ENCODE measurements at regions not wholly inside any gene's neighbourhood (a gene's known extent, or its start where the extent isn't known, plus 50 kb on each side); places are given as distances from the start of the nearest gene placed in this dataset.

- H3K4me1 ChIP-seq (ENCODE audit: control insufficient read depth in 2 of 2, insufficient read depth in 2 of 2, low read length in 2 of 2), result no peaks in the 10 kb centered on the region
- DNase-seq, result no peak
- Mint-ChIP-seq H3K36me3 (no peaks in the 10 kb centered on the region), H3K4me1 (no peaks in the 10 kb centered on the region), H3K27me3 (no peaks in the 10 kb centered on the region), H3K4me3 (no peak overlapping the region), H3K9me3 (peaks cover 4 to 52% (median 15%) of the 10 kb centered on the region in 11 donors), H3K27ac (no peak overlapping the region)
- H3K9me3 ChIP-seq (ENCODE audit: control insufficient read depth in 2 of 3, low read length in 3 of 3), result no peaks in the 10 kb centered on the region
- no peaks in the 10 kb centered on the region for H3K36me3 ChIP-seq (ENCODE audit: control insufficient read depth in 2 of 3, insufficient read depth in 3 of 3, low read length in 3 of 3)
- no peak overlapping the region for H3K27ac ChIP-seq (ENCODE audit: low read depth, low read length)
- intact Hi-C loops (cut with micrococcal nuclease), result no loop called here
- no peaks in the 10 kb centered on the region for H3K27me3 ChIP-seq (ENCODE audit: control insufficient read depth in 2 of 2, insufficient read depth in 2 of 2, low read length in 2 of 2)
- ChIA-PET CTCF (no interaction called here), POLR2A (no interaction called here)
- ATAC-seq, result no peak
- H3K4me3 ChIP-seq (ENCODE audit: low read length), result no peak overlapping the region
Measured at GRCh38 chr3:34449305-34449704, 650.9 kb downstream of the PDCD6IP start.

GRCh38 chr3:34463414-34463813 is 665.0 kb downstream of the PDCD6IP start:
- Histone ChIP-seq H3K4me3 (ENCODE audit: low read length) (no peak overlapping the region), H3K9me3 (ENCODE audit: control insufficient read depth in 2 of 3, low read length in 3 of 3) (peaks cover 0 to 7% (median 0%) of the 10 kb centered on the region in 3 experiments), H3K36me3 (ENCODE audit: control insufficient read depth in 2 of 3, insufficient read depth in 3 of 3, low read length in 3 of 3) (no peaks in the 10 kb centered on the region), H3K4me1 (ENCODE audit: control insufficient read depth in 2 of 2, insufficient read depth in 2 of 2, low read length in 2 of 2) (no peaks in the 10 kb centered on the region), H3K27ac (ENCODE audit: low read depth, low read length) (no peak overlapping the region), H3K27me3 (ENCODE audit: control insufficient read depth in 2 of 2, insufficient read depth in 2 of 2, low read length in 2 of 2) (no peaks in the 10 kb centered on the region)
- ChIA-PET POLR2A (no interaction called here), CTCF (no interaction called here)
- Mint-ChIP-seq H3K27ac (no peak overlapping the region), H3K27me3 (no peaks in the 10 kb centered on the region), H3K4me3 (no peak overlapping the region), H3K9me3 (peaks cover 7 to 36% (median 16%) of the 10 kb centered on the region in 11 donors), H3K36me3 (peaks cover 0 to 7% (median 0%) of the 10 kb centered on the region in 5 donors), H3K4me1 (no peaks in the 10 kb centered on the region)
- ATAC-seq (no peak), DNase-seq (no peak)
- intact Hi-C loops (cut with micrococcal nuclease), result no loop called here

- H3K27ac ChIP-seq (ENCODE audit: low read depth, low read length), result no peak overlapping the region
- peaks cover 0 to 7% (median 0%) of the 10 kb centered on the region in 3 experiments for H3K9me3 ChIP-seq (ENCODE audit: control insufficient read depth in 2 of 3, low read length in 3 of 3)
- H3K36me3 ChIP-seq (ENCODE audit: control insufficient read depth in 2 of 3, insufficient read depth in 3 of 3, low read length in 3 of 3), result no peaks in the 10 kb centered on the region
- Mint-ChIP-seq H3K4me3 (no peak overlapping the region), H3K9me3 (peaks cover under 1 to 24% (median 11%) of the 10 kb centered on the region in 11 donors), H3K27me3 (no peaks in the 10 kb centered on the region), H3K27ac (no peak overlapping the region), H3K4me1 (no peaks in the 10 kb centered on the region), H3K36me3 (peaks cover 0 to under 1% (median 0%) of the 10 kb centered on the region in 5 donors)
- POLR2A ChIA-PET, result no interaction called here
- DNase-seq (no peak), ATAC-seq (no peak)
- CTCF ChIA-PET, result no interaction called here
- H3K27me3 ChIP-seq (ENCODE audit: control insufficient read depth in 2 of 2, insufficient read depth in 2 of 2, low read length in 2 of 2), result no peaks in the 10 kb centered on the region
- intact Hi-C loops (cut with micrococcal nuclease), result no loop called here
- no peaks in the 10 kb centered on the region for H3K4me1 ChIP-seq (ENCODE audit: control insufficient read depth in 2 of 2, insufficient read depth in 2 of 2, low read length in 2 of 2)
- H3K4me3 ChIP-seq (ENCODE audit: low read length), result no peak overlapping the region
Measured at GRCh38 chr3:34464646-34465045, 666.2 kb downstream of the PDCD6IP start.

GRCh38 chr3:34475851-34476250 is 677.4 kb downstream of the PDCD6IP start:
- peaks cover 0 to 4% (median 0%) of the 10 kb centered on the region in 7 donors for H3K4me1 Mint-ChIP-seq
- H3K27ac Mint-ChIP-seq, result peak overlapping the region in 2 of 9 donors; percentile 46 to 79
- H3K4me1 ChIP-seq (ENCODE audit: control insufficient read depth in 2 of 2, insufficient read depth in 2 of 2, low read length in 2 of 2), result no peaks in the 10 kb centered on the region
- no peaks in the 10 kb centered on the region for H3K9me3 ChIP-seq (ENCODE audit: control insufficient read depth in 2 of 3, low read length in 3 of 3)
- H3K27ac ChIP-seq (ENCODE audit: low read depth, low read length), result no peak overlapping the region
- H3K27me3 Mint-ChIP-seq, result peaks cover 0 to 4% (median 0%) of the 10 kb centered on the region in 5 donors
- no peak for DNase-seq
- CTCF ChIA-PET, result no interaction called here
- intact Hi-C loops (cut with micrococcal nuclease), result no loop called here
- H3K4me3 ChIP-seq (ENCODE audit: low read length), result no peak overlapping the region
- no peaks in the 10 kb centered on the region for H3K36me3 Mint-ChIP-seq
- POLR2A ChIA-PET, result no interaction called here
- no peaks in the 10 kb centered on the region for H3K27me3 ChIP-seq (ENCODE audit: control insufficient read depth in 2 of 2, insufficient read depth in 2 of 2, low read length in 2 of 2)
- H3K36me3 ChIP-seq (ENCODE audit: control insufficient read depth in 2 of 3, insufficient read depth in 3 of 3, low read length in 3 of 3), result no peaks in the 10 kb centered on the region
- peaks cover 0 to 7% (median 5%) of the 10 kb centered on the region in 11 donors for H3K9me3 Mint-ChIP-seq
- ATAC-seq, result no peak
- peak overlapping the region in 3 of 10 donors; percentile 13 to 86 (median 63) for H3K4me3 Mint-ChIP-seq

GRCh38 chr3:34483311-34483887 is 685.0 kb downstream of the PDCD6IP start:
- no peak for ATAC-seq

GRCh38 chr3:34504366-34504765 is 705.9 kb downstream of the PDCD6IP start:
- no peaks in the 10 kb centered on the region for H3K9me3 ChIP-seq (ENCODE audit: control insufficient read depth in 2 of 3, low read length in 3 of 3)
- Mint-ChIP-seq H3K9me3 (peaks cover 0 to 5% (median 0%) of the 10 kb centered on the region in 11 donors), H3K27me3 (peaks cover 0 to 9% (median 0%) of the 10 kb centered on the region in 5 donors), H3K27ac (no peak overlapping the region), H3K4me1 (no peaks in the 10 kb centered on the region), H3K36me3 (no peaks in the 10 kb centered on the region), H3K4me3 (no peak overlapping the region)
- no peak overlapping the region for H3K4me3 ChIP-seq (ENCODE audit: low read length)
- H3K27me3 ChIP-seq (ENCODE audit: control insufficient read depth in 2 of 2, insufficient read depth in 2 of 2, low read length in 2 of 2), result no peaks in the 10 kb centered on the region
- no peak overlapping the region for H3K27ac ChIP-seq (ENCODE audit: low read depth, low read length)
- ChIA-PET CTCF (no interaction called here), POLR2A (no interaction called here)
- DNase-seq (no peak), ATAC-seq (no peak)
- no peaks in the 10 kb centered on the region for H3K36me3 ChIP-seq (ENCODE audit: control insufficient read depth in 2 of 3, insufficient read depth in 3 of 3, low read length in 3 of 3)
- intact Hi-C loops (cut with micrococcal nuclease), result no loop called here
- no peaks in the 10 kb centered on the region for H3K4me1 ChIP-seq (ENCODE audit: control insufficient read depth in 2 of 2, insufficient read depth in 2 of 2, low read length in 2 of 2)

More at GRCh38 chr3:34483311-34483887, 685.0 kb downstream of the PDCD6IP start:
- intact Hi-C loops (cut with micrococcal nuclease), result no loop called here
- Histone ChIP-seq H3K27ac (ENCODE audit: low read depth, low read length) (no peak overlapping the region), H3K4me1 (ENCODE audit: control insufficient read depth in 2 of 2, insufficient read depth in 2 of 2, low read length in 2 of 2) (no peaks in the 10 kb centered on the region), H3K27me3 (ENCODE audit: control insufficient read depth in 2 of 2, insufficient read depth in 2 of 2, low read length in 2 of 2) (no peaks in the 10 kb centered on the region), H3K9me3 (ENCODE audit: control insufficient read depth in 2 of 3, low read length in 3 of 3) (no peaks in the 10 kb centered on the region), H3K36me3 (ENCODE audit: control insufficient read depth in 2 of 3, insufficient read depth in 3 of 3, low read length in 3 of 3) (no peaks in the 10 kb centered on the region), H3K4me3 (ENCODE audit: low read length) (no peak overlapping the region)
- H3K36me3 Mint-ChIP-seq, result no peaks in the 10 kb centered on the region
- H3K4me1 Mint-ChIP-seq, result peaks cover 0 to 28% (median 23%) of the 10 kb centered on the region in 7 donors
- ChIA-PET CTCF (no interaction called here), POLR2A (no interaction called here)
- no peaks in the 10 kb centered on the region for H3K27me3 Mint-ChIP-seq
- H3K27ac Mint-ChIP-seq, result peak overlapping the region in 6 of 9 donors; percentile 45 to 74 (median 56)
- peak overlapping the region; percentile 24 to 88 (median 80) for H3K4me3 Mint-ChIP-seq
- DNase-seq, result peak in 1 of 9 donors; percentile 3
- H3K9me3 Mint-ChIP-seq, result peaks cover 0 to 5% (median 0%) of the 10 kb centered on the region in 11 donors

- peaks cover 0 to 9% (median 0%) of the 10 kb centered on the region in 5 donors for H3K27me3 Mint-ChIP-seq
- no peak overlapping the region for H3K4me3 ChIP-seq (ENCODE audit: low read length)
- H3K27ac ChIP-seq (ENCODE audit: low read depth, low read length), result no peak overlapping the region
- no peak for DNase-seq
- no peak overlapping the region for H3K4me3 Mint-ChIP-seq
- no peaks in the 10 kb centered on the region for H3K4me1 Mint-ChIP-seq
- no peaks in the 10 kb centered on the region for H3K36me3 ChIP-seq (ENCODE audit: control insufficient read depth in 2 of 3, insufficient read depth in 3 of 3, low read length in 3 of 3)
- no peaks in the 10 kb centered on the region for H3K27me3 ChIP-seq (ENCODE audit: control insufficient read depth in 2 of 2, insufficient read depth in 2 of 2, low read length in 2 of 2)
- no peak overlapping the region for H3K27ac Mint-ChIP-seq
- no peaks in the 10 kb centered on the region for H3K36me3 Mint-ChIP-seq
- no peaks in the 10 kb centered on the region for H3K9me3 ChIP-seq (ENCODE audit: control insufficient read depth in 2 of 3, low read length in 3 of 3)
- ATAC-seq, result no peak
- POLR2A ChIA-PET, result no interaction called here
- peaks cover 0 to 9% (median 0%) of the 10 kb centered on the region in 11 donors for H3K9me3 Mint-ChIP-seq
- no peaks in the 10 kb centered on the region for H3K4me1 ChIP-seq (ENCODE audit: control insufficient read depth in 2 of 2, insufficient read depth in 2 of 2, low read length in 2 of 2)
- CTCF ChIA-PET, result no interaction called here
- intact Hi-C loops (cut with micrococcal nuclease), result no loop called here
Measured at GRCh38 chr3:34504775-34505174, 706.3 kb downstream of the PDCD6IP start.

Data from naive thymus-derived CD4-positive, alpha-beta T cell (primary cell).